GM19025 (cell line): ENCODE measurements at regions not wholly inside any gene's neighbourhood (a gene's known extent, or its start where the extent isn't known, plus 50 kb on each side); places are given as distances from the start of the nearest gene placed in this dataset.
"Not testable (repeated sequence)": the region's sequence is repeated elsewhere in the genome, so short reads cannot be mapped to it uniquely, and the experiment has no call there.

Experiments
- ATAC-seq: cut with Tn5 transposase; IDR thresholded peaks from one replicate; pipeline ENCODE4 v1.9.1; 2021; ENCODE audit warnings: mild to moderate bottlenecking, low read depth, moderate library complexity; ENCODE audit not compliant: unreplicated experiment

DNA sequence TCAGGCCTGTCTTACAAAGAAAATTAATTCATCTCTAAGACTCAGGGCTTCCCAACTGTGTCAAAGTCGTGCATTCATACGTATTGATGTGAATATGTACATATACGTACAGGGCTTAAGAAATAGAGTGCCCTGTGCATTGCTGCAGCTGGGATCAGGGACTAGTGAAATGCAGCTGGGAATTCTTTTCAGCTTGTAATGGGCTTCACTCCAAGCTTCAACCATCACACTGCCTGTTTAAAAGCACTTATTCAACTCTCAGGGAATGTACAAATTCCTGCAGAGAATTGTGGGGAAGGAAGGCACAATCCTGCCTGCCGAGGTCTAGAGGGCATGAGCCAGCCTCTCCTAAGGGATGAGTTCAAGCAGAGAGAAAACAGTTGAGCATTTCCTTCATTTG is 59.6 kb upstream of the MAN2A1 start:
- no peak for ATAC-seq

DNA sequence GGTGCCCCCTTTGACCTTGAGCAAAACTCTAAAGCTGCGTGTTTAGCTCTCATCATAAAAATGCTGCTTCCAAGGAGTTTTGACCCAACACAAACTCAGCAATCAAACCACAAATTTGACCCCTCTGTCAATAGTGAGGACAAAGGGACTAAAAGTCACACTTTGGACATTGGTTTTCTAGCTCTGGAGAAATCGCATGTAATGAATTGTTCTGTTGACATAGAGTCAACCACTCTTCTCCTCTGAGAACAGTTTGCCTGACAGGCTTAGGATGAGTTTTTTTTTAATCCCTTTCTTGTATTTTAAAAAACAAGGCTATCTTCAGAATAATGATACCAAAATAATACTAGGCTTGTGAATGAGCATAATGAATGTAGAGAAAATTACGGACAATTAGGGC is 61.1 kb upstream of the MAN2A1 start:
- ATAC-seq, result no peak

DNA sequence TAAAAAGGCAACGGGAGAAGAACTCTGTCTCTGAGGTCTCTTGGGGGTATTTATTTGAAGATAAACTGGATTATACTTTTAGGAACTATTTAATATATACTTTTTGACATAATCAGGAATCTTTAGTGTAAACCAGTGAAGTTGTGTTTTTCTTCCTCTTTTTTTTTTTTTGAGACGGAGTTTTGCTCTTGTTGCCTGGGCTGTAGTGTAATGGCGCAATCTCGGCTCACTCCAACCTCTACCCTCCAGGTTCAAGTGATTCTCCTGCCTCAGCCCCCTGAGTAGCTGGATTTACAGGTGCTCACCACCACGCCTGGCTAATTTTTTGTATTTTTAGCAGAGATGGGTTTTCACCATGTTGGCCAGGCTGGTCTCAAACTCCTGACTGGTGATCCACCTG is 68.5 kb upstream of the MAN2A1 start:
- ATAC-seq, result not testable (repeated sequence)

DNA sequence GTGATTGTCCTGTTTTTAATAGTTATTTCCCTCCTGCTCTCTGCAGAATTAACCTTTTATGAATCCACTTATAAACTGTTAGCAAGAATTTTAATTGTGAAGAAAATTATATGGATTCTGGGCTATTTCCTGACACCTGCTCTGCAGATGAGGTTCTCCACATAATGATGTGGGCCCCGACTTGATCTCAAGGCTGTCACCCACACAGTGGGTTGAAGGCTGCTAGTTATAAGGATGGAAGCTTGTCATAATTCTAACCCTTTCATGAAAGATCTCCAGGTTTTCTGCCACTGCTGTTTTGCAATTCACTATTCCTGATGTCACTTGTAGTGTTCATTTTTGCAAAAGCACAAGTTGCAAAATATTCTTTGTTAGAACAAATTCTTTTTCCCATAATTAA is 69.1 kb upstream of the MAN2A1 start:
- ATAC-seq, result no peak

DNA sequence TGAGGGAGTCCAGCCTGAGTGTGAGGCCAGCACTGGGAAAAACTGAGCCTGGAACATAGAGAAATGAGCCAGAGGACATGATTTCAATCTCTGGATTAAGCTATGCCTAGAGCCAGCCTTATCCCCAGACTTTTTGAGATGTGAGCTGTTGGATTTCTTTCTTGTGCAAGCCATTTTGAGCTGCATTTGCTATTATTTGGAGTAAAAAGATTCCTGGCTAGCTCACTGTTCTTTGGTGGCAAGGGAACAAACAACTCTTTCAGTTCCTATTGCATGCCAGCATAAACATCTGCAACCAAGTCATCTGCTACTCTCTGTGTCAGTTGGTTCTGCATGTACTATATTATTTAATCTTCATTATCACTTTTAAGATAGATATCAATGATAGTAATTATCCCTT is 70.1 kb upstream of the MAN2A1 start:
- ATAC-seq, result no peak

DNA sequence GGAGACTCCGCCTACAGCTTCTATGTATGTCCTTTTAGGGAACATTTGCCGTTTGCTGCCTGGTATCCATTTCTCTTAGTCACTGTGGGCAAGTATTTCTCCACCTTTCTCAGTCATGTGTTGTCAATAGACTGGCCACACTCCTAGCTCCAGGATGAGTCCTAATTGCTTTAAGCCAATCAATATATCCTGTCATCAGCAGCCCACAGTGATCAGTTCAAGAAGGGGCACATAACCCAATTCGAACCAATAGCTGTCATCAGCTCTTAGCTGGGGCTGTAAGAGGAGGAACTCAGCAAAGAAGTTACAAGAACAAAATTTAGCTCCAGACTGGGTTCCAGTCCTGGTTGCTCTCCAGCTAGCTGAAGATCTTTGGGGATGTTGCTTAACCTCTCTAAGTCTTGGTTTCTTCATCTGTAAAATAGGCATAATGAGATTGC is 70.7 kb upstream of the MAN2A1 start:
- ATAC-seq, result no peak

DNA sequence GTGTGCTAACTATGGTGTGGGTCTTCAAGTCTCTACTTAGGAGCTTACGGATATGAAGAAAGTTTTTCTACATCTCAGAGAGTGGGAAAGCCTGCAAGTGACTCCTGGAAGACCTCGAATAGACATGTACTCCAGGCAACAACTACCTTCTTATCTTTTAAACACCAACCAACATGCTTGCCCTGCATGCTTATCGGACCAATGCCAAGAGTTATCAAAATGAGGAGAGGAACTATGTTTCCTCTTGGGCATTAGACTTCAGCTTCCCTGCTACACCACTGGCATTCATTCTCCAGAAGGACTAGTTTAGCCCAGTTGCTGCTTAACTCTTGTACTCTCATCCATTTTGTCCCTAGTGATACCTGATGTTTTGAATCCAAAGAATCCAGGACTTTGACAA is 74.7 kb upstream of the MAN2A1 start:
- ATAC-seq, result no peak

DNA sequence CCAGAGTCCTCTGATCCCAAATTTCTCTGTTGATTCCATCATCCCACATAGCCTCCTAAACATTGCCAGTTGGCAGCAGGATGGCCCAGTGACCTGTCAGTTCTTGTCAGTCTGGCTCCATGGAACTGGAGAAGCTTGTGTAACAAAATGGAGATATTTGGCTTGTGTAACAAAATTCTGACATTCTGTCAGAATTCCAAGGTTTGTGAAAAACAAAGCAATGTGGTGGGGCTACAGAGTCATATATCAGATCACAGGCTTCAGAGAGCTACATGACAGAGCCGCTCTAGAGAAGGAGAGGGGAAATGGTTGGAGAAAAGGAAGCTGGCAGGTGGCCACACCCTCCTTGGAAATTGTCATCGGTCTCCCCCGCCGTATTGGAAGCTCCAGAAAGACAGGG is 75.4 kb upstream of the MAN2A1 start:
- no peak for ATAC-seq

DNA sequence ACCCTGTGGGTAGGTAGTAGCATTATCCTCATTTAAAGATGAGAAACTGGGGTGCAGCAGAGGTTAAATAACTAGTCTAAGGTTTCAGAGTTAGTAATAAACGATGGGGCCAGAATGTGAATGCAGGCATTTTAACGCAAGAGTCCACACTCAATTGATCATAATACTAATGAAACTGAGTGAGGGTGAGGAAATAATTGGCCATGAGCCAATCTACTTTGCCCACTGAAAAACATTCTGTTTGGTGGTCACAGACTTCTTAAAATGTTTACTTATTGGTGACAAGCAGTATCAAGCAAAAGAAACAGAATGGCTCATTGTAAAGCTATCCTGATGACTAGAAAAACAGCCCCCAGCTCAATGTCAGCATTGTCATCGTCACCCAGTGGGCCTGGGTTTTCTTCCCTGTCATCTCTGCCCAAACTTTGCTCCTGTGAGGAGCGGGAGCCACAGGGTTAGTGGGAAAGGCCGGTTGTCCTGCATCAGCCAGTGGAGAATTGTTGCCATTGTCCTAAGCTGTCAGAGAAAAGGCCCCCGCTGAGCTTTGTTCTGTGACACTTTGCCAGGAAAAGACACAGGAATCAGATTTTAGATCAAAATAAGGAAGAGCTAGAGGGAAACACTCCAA is 77.3 kb upstream of the MAN2A1 start:
- ATAC-seq, result no peak

DNA sequence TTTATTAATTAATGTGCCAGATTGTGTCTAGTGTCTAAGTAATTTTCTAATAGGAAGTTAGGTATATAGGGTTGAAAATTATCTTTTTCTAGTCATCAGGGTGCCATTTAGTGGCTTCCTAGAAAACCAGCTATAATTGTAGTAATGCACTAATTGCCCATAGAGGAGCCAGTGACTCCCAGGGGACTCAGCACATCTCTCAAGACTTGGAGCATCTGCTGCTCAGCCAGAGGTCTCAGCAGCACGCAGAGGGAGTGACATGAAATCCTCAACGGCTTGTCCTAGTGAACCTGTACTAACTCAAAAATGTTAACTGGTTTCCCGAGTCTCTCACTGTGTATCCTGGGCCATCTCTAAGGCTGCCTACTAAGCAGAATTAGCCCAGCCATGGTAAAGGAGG is 78.2 kb upstream of the MAN2A1 start:
- ATAC-seq, result no peak

DNA sequence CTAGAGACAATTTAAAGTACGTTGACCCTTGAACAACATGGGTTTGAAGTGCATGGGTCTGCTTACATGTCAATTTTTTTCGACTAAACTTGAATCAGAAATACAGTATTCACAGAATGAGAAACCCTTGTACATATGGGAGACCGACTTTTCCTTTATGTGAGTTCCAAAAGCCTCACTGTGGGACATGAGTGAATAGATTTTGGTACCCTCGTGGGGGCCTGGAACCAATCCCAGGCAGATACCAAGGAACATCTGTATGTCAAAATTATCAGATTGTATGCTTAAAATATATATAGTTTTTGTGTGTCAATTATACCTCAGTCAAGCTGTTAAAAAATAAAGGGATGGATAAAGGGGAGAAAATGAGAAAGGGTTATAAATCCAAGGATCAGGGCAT is 78.7 kb upstream of the MAN2A1 start:
- no peak for ATAC-seq

DNA sequence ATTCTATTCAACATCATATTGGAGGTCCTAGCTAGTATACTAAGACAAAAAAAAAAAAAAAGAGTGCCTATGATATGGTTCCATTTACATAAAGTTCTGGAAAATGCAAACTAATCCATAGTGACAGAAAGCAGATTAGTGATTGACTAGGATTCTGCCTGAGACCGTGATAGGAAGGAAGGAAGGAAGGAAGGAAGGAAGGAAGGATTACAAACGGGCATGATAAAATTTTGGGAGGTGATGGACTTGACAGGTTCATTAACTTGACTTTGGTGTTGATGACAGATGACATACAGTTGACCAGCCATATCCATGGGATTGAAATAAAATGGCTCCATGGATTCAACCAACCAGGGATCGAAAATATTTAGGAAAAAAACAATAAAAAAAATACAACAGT is 79.1 kb upstream of the MAN2A1 start:
- no peak for ATAC-seq

DNA sequence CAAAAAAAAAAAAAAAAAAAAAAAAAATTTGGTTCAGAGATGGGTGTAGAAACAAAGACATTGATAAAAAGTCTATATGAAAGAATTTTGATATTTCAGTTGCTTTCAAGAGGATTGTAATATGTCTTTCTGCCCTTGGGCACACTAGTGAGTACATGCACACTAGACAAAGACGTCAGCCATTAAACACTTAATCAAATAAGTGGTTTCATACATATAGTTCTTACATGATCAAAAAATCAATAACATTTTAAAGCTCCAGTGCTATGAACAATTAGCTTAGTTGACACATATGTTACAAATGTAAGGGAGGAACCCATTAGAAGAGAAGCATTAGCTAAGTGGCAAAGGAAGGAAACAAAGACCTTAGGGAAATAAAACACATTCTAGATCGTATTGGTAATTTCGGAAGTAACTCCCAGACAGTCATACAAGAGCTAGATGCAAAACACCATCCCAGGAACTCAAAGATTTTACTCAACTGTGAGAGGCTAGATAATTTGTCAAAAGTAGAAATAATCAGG is 84.5 kb upstream of the MAN2A1 start:
- ATAC-seq, result no peak

DNA sequence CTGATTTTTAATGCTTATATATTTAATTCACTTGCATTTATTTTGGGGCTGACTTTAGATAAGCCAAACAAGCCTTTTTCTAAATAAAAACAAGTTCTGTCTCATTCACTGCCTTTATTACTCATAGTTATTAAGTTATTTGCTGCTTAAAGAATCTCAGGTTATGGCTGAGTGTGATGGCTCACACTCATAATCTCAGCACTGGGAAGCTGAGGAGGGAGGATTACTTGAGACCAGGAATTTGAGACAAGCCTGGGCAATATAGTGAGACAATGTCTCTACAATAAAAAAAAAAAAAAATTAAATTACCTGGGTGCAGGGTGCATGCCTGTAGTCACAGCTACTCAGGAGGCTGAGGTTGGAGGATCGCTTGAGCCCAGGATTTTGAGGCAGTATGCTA is 85.0 kb upstream of the MAN2A1 start:
- no peak for ATAC-seq

DNA sequence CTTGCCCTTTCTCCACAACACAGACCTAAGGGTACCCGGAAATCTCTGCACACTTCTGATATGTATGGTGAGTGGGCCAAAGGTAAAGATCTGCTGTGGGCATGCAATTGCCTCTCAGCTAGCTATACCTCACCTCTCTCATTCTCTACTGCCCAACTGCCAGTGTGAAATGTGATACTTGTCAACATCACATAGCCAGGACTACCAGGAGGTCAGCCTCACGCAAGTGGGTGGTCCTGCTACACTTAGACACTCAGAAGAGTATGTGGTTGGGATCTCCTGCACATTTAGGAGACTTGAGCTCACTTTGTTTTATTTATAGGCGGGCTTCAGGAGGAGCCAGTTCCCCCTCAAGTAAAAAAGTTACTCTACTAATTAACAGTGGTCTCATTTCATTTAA is 88.0 kb upstream of the MAN2A1 start:
- no peak for ATAC-seq

DNA sequence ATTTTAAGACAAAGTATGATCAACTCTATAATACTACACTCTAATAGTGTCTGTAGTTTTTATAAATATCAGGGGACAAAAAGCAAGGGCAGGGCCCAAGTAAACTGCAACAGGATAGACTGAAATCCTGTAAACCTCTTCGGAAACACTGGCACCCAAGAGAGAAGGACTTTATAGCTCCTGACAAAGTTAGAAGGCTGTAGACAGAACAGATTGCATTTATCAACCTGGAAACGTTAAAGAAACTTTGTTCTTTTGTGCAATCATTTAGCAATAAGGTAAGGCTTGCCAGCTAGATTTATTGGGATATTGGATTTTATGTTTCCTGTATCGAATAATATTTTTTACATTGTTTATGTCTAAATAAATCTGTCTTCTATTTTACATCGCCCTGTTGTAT is 91.8 kb upstream of the MAN2A1 start:
- no peak for ATAC-seq

DNA sequence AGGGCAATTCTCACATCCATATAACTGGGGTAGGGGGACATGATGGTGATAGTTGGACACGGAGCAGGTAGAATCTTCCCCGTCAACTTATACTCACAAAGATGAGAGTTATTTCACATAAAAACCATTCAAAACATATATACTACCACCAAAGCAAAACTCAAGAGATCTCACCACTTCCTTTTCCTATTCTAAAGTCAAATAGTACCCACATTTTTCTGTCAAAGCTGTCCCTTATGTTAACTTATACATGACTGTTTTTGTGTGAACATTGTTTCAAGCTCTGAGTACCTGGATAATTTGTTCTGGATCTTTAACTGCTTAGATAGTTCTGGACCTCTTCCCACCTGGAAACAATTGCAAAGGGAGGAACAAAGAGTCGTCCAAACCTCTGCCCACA is 95.5 kb upstream of the MAN2A1 start:
- ATAC-seq, result no peak

DNA sequence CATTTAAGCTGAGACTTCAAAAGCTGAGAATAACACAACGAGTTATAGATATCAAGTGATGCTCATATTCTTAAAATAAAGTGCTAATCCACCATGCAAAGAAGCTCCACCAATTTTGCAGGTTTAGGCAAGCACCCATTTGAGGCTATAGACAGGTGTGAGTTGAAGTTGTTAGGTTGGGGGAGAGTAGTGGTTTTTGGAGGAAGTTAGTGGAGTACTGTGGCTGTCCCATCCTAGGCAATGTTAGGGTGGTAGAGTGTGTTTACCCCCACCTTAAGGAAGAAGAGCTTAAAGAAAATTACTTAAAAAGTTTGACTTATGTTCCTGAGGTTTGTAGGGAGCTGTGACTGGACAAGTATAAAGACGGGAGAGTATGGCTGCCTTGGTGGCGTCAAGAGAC is 98.9 kb upstream of the MAN2A1 start:
- no peak for ATAC-seq

DNA sequence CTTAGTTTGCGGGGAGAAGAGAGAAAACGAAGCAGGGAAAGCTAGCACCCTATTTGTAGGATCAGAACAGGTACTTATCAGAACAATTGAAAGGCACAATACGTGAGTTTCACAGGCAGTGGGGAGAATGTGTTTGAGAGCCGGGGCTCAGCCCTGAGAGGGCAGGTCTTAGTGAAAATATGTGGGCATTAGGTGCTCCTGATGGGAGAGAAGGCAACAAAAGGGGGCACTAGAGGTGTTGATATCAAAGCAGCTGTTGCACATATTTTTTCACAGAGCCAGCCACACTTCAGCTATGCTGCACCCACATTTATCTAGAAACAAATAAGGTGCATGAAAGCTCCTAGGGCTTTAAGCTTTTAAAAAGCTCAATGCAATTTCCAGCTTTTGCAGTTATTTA is 99.7 kb upstream of the MAN2A1 start:
- no peak for ATAC-seq

DNA sequence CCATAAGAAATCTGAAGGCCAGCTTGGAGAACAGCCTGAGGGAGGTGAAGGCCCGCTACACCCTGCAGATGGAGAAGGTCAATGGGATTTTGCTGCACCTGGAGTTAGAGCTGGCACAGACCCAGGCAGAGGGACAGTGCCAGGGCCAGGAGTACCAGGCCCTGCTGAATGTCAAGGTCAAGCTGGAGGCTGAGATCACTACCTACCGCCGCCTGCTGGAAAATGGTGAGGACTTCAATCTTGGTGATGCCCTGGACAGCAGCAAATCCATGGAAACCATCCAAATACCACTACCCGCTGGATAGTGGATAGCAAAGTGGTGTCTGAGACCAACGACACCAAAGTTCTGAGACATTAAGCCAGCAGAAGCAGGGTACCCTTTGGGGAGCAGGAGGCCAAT is 100.5 kb upstream of the MAN2A1 start:
- ATAC-seq, result no peak

DNA sequence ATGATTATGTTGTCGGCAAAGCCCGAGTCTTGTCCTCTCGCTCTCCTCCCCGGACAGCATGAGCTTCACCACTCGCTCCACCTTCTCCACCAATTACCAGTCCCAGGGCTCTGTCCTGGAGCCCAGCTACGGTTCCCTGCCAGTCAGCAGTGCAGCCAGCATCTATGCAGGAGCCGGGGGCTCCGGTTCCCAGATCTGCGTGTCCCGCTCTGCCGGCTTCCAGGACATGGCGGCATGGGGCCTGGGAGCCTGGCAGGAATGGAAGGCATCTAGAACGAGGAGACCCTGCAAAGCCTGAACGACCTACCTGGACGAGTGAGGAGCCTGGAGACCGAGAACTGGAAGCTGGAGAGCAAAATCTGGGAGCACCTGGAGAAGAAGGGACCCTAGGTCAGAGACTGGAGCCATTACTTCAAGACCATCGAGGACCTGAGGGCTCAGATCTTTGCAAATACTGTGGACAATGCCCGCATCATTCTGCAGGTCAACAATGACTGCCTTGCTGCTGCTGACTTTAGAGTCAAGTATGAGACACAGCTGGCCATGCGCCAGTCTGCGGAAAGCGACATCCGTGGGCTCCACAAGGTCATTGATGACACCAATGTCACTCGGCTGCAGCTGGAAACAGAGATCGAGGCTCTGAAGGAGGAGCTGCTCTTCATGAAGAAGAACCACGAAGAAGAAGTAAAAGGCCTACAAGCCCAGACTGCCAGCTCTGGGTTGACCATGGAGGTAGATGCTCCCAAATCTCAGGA is 101.3 kb upstream of the MAN2A1 start:
- ATAC-seq, result no peak

DNA sequence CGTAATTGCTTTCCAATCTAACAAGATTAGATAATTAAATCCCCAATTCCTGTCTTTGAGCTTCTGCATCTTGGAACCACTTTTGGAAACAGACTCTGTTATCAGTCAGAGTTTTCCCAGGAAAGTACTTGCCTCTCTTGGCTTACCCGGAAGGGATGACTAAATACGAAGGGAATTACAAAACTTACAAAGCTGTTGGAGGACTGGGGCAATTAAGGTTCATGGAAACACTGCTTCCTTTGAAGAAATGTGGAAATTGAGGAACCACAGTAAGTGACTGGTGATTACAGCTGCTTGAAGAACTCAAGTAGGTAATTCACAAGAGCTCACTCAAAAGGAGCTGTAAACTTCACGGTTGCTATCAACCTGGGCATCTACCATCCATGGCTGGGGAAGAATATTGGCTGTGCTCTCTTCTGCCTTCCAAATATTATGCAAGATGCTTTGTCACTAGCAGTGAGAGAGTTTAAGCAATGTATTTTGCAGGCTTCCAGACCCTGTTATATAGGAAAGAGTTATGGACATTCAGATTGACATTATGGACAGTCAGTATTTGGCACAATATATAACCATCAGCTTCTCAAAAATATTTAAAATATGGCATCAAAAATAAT is 104.6 kb upstream of the MAN2A1 start:
- no peak for ATAC-seq
